ENCODE measurements at regions not wholly inside any gene's neighbourhood (a gene's known extent, or its start where the extent isn't known, plus 50 kb on each side); places are given as distances from the start of the nearest gene placed in this dataset.

DNA sequence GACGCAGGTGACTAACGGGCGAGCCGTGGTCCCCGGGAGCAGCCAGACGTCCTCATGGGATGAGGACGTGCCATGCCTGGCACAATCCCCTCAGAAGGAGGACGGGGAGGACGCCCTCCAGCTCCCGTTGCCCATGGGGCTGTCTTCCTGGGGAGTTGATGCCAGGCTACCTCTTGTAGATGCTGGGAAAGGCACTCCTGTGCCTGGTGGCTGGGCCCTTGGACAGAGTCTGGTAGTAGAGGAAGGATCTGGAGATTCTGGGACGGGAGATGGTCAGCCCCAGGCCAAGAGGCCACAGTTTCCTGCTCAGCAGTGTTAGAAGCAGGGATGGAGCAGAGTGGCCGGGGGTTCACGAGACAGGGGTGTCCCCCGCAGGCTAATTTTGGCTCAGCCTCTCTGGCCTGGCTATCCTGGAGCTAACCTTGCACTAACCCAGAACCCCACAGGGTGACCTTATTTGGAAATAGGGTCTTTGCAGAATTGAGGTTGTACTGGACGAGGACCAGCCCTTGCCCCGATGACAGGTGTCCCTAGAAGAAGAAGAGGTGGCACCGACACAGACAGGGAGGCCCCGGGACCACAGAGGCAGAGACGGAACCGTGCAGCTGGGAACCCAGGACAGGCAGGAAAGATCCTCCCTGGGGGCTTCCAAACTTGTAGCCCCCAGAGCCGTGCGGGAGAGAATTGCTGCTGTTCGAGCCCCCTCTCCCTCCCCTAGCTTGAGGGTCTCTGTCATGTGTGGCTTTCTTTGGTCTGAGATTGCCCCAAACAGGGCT is 50.1 kb upstream of the ADRA2C start:
- Mint-ChIP-seq H3K27ac (no peak overlapping the region), H3K4me1 (no peaks in the 10 kb centered on the region), H3K27me3 (peaks cover 4 to 32% (median 28%) of the 10 kb centered on the region in 3 donors), H3K36me3 (peaks cover 0 to 17% of the 10 kb centered on the region in 2 donors), H3K9me3 (peaks cover 6 to 16% (median 12%) of the 10 kb centered on the region in 7 donors), H3K4me3 (no peak overlapping the region)
- no peak for ATAC-seq (ENCODE audit: low read depth in 2 of 2)
- no peak for DNase-seq

DNA sequence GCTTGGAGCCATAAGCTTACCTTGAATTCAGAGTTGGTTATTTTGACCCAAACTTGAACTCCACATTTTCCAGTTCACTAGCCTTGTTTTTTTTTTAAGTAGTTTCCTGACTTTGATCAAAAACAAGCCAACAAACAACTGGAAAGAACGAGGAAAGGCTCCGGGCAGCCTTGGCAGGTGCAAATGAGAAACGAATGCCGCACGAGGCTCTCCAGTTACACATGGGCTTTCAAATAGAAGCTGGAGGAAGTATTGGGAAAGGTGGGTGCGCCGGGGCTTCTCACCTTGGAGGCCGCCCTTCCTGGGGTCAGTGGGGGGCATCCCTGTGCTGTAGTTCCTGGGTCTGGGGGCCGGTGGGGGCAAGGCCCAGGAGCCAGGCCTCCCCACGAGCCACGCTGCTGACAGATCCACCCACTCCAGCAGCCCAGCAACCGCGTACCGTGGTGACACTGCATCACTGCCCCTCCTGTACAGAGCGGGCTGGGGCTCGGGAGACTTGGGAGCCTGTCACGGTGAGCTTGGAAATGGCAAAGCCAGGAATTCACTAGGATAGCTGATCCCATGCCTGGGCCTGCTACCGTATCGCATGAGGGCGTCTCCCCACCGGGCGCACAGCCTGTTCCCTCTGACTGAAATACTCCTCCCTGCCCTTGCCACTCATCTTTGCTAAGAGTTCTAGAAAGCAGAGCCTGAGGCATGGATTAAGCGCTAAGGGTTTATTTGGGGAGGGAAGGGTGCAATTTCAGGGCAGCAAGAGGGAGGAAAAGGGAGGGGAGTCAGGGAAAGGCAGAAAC is 50.9 kb upstream of the ADRA2C start:
- H3K36me3 Mint-ChIP-seq: peaks cover 0 to 17% of the 10 kb centered on the region in 2 donors
- H3K4me1 Mint-ChIP-seq: no peaks in the 10 kb centered on the region
- DNase-seq: no peak
- no peak overlapping the region for H3K27ac Mint-ChIP-seq
- H3K27me3 Mint-ChIP-seq: peaks cover 4 to 25% (median 24%) of the 10 kb centered on the region in 3 donors
- peaks cover 6 to 16% (median 12%) of the 10 kb centered on the region in 7 donors for H3K9me3 Mint-ChIP-seq
- no peak for ATAC-seq (ENCODE audit: low read depth in 2 of 2)
- no peak overlapping the region for H3K4me3 Mint-ChIP-seq

DNA sequence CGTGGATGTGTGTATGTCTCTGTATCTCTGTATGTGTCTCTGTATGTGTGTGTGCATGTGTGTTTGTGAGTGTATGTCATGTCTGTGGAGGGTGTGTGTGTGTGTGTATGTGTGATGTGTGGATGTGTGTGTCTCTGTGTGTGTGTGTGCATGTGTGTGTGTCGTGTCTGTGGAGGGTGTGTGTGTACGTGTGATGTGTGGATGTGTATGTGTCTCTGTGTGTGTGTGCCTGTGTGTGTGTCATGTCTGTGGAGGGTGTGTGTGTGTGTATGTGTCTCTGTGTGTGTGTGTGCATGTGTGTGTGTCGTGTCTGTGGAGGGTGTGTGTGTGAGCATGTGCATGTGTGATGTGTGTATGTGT is 51.6 kb upstream of the ADRA2C start:
- no peak for DNase-seq
- no peak overlapping the region for H3K27ac Mint-ChIP-seq
- H3K27me3 Mint-ChIP-seq: peaks cover 4 to 21% (median 18%) of the 10 kb centered on the region in 3 donors
- H3K4me1 Mint-ChIP-seq: no peaks in the 10 kb centered on the region
- no peak overlapping the region for H3K4me3 Mint-ChIP-seq
- peaks cover 0 to 17% of the 10 kb centered on the region in 2 donors for H3K36me3 Mint-ChIP-seq
- peaks cover 6 to 16% (median 12%) of the 10 kb centered on the region in 7 donors for H3K9me3 Mint-ChIP-seq
- no peak for ATAC-seq (ENCODE audit: low read depth in 2 of 2)

DNA sequence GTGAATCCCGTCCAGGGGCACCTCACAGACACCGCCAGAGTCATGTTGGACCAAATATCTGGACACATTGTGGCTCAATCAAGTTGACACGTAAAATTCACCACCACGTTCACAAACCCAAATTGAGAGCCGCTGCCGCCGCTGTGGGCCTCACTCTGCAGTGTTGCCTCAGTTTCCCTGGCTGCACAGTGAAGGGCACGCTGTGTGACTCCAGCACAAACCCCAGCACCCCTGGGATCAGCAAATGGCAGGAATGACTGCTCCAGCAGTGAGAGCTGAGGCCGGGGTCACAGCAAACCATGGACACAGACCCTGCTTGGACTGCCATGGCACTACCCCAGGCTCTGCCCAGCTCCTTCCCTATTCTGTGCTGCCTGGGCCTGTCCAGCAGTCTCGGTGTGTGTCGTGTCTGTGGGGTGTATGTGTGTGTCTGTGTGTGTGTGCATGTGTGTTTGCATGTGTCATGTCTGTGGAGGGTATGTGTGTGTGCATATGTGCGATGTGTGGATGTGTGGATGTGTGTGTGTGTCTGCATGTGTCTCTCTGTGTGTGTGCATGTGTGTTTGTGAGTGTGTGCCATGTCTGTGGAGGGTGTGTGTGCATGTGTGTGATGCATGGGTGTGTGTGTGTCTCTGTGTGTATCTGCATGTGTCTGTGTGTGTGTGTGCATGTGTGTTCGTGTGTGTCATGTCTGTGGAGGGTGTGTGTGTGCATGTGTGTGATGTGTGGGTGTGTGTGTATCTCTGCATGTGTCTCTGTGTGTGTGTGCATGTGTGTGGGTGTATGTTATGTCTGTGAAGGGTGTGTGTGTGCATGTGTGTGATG is 52.2 kb upstream of the ADRA2C start:
- Mint-ChIP-seq H3K27ac (no peak overlapping the region), H3K4me3 (no peak overlapping the region), H3K9me3 (peaks cover 4 to 13% (median 10%) of the 10 kb centered on the region in 7 donors), H3K4me1 (no peaks in the 10 kb centered on the region), H3K27me3 (peaks cover 3 to 22% (median 19%) of the 10 kb centered on the region in 3 donors), H3K36me3 (peaks cover 0 to 13% of the 10 kb centered on the region in 2 donors)
- no peak for ATAC-seq (ENCODE audit: low read depth in 2 of 2)
- DNase-seq: no peak

DNA sequence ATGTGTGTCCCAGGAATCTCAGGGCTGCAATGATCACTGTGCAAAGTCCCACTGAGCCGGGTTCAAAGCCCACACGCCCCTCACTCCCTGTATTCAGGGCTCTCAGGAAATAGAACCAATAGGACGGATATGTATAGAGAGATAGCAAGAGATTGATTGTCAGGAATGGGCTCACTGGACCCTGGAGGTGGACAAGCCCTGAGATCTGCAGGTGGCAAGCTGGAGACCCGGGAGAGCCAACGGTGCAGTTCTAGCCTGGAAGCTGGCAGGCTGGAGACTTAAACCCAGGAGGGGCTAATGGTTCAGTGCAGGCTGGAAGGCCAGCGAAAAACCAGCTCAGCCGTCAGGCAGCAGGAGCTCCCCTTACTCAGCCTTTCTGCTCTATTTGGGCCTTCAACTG is 52.8 kb upstream of the ADRA2C start:
- DNase-seq (no peak), ATAC-seq (ENCODE audit: low read depth in 2 of 2) (no peak)
- peaks cover 0 to 6% of the 10 kb centered on the region in 2 donors for H3K36me3 Mint-ChIP-seq
- H3K4me1 Mint-ChIP-seq: no peaks in the 10 kb centered on the region
- H3K9me3 Mint-ChIP-seq: peaks cover 0 to 7% (median 5%) of the 10 kb centered on the region in 7 donors
- no peak overlapping the region for H3K27ac Mint-ChIP-seq
- peaks cover 0 to 19% (median 19%) of the 10 kb centered on the region in 3 donors for H3K27me3 Mint-ChIP-seq
- no peak overlapping the region for H3K4me3 Mint-ChIP-seq

DNA sequence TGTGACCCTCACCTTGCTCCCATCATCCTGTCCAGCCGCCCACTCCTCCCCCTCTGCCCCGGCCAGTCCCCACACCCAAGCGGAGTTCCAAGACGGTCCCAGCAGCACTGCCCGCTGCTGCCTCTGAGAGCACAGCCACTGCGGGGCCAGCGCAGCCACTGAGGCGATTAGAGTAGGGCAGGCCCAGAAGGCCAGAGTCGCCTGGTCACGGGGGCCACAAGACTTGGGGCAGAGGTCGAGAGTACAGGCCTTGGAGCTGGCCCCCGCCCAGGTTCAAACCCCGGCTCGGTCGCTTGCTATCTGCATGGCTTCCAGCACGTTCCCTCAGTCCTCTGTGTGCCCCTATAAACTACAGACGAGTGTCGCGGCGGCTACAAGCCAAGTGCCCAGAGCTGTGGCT is 53.2 kb upstream of the ADRA2C start:
- Mint-ChIP-seq H3K9me3 (peaks cover 0 to 3% (median 1%) of the 10 kb centered on the region in 7 donors), H3K4me1 (no peaks in the 10 kb centered on the region), H3K27ac (peak overlapping the region in 1 of 6 donors; percentile 60), H3K27me3 (peaks cover 0 to 17% (median 15%) of the 10 kb centered on the region in 3 donors), H3K36me3 (peaks cover 0 to 2% of the 10 kb centered on the region in 2 donors), H3K4me3 (no peak overlapping the region)
- no peak for ATAC-seq (ENCODE audit: low read depth in 2 of 2)
- no peak for DNase-seq

DNA sequence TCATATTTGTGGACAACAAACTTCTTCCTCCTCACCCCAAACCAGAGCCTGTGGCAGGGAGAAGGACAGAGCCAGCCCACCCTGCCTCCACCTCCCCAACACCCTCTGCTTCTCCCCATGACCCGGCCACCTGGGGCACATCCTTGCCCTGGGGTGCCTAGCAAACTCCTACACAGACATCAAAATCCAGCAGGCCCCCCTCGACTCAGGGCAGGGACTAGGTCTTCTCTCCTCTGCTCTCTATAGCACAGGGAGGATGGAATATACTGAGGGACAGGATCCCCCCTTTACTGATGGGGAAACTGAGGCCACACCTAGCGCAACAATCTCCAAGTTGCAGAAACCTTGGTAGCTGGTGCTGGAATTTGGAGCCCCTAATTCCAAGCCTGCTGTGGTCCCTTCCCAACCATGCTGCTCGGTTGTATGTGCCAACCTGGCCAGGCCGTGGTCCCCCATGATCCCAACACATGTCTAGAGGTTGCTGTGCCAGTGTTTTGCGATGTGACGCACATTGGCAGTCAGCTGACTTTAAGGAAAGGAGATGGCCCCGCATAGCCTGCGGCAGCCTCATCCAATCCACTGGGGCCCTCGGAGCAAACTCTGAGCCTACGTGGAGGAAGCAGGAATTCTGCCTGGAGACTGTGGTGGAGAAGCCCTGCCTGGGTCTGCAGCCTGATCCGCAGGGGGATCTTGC is 53.9 kb upstream of the ADRA2C start:
- ATAC-seq (ENCODE audit: low read depth in 2 of 2): no peak

DNA sequence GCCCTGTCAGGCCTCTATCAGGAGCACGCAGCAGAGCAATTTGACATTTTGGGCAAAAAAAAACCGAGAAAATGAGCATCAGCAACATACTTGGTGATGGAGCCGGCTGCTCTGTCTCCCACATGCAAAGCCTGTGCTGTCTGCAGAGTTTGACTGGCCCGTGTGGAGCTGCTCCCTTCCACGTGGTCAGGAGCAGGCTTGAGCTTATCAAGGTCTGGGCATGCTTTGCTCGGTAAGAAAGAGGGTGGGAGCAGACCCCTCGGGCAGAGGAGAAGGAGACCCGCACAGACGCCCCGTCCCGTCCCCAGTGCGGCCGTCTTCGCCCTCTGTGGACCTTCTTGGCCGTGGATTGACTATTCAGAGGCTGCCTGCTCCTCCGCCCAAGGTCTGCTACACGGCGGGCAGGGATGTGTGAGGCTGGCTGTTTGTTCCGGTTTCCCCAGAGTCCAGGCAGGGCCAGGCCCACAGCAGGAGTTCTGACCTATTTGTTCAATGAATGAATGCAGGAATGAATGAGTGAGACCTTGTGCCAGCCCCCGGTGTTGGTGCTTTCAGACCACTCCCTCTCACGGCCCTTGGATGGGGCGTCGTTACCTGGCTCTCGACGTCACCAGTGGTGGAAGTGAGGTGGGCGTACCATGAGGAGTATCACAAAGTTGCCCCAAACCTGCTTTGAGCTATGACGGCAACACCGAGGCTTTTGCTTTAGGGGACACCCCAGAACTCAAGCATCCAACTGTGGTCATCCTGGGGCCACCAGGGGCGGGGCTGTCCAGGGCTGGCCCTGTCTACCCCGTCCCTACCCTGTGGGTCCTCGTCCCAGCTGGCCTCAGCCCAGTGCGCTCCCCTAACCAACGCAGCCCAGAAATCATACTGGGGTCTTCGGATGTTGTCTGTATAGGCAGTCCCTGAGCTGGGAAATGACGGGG is 54.7 kb upstream of the ADRA2C start:
- no peak overlapping the region for H3K27ac Mint-ChIP-seq
- no peaks in the 10 kb centered on the region for H3K36me3 Mint-ChIP-seq
- no peaks in the 10 kb centered on the region for H3K9me3 Mint-ChIP-seq
- no peaks in the 10 kb centered on the region for H3K4me1 Mint-ChIP-seq
- ATAC-seq (ENCODE audit: low read depth in 2 of 2) (no peak), DNase-seq (no peak)
- H3K4me3 Mint-ChIP-seq: no peak overlapping the region
- peaks cover 0 to 21% (median 19%) of the 10 kb centered on the region in 3 donors for H3K27me3 Mint-ChIP-seq

More for the DNA sequence above, 53.9 kb upstream of the ADRA2C start:
- no peak overlapping the region for H3K27ac Mint-ChIP-seq
- no peak for DNase-seq
- H3K4me1 Mint-ChIP-seq: no peaks in the 10 kb centered on the region
- H3K36me3 Mint-ChIP-seq: no peaks in the 10 kb centered on the region
- peaks cover 0 to 20% (median 17%) of the 10 kb centered on the region in 3 donors for H3K27me3 Mint-ChIP-seq
- no peaks in the 10 kb centered on the region for H3K9me3 Mint-ChIP-seq
- no peak overlapping the region for H3K4me3 Mint-ChIP-seq

DNA sequence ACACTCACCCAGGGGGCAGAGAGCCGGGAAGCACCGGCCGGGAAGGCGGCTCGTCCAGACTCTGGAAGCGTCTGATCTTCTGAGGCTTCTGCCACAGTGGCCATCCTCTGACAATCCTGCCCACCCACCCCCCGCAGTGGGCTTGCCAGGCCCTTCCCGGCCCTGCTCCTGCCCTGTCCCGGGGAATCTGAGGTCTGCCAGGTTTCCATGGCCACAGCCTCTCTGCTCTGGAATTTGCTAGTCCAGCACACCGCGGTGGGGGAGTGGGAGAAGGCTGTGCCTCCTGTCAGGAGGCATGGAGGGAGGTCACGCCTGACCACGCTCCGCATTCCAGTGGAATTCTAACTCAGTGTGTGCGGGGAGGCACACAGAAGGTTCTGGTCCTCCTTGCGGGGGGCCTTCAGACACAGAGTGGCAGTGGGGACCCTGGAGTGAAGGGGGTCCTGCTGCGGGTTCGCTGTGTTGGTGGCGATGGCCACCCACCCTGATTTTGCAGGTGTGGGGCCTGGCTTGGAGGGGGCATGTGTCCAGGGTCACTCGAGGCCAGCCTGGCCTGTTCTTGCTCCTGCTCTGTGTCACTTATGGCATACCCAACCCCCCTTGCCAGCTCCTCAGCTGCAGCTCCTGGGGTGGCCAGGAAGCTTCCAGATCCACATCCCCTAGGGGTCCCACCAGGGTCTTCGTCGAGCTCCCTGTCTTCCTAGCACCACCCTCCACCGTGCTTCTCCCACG is 55.6 kb upstream of the ADRA2C start:
- Mint-ChIP-seq H3K4me3 (no peak overlapping the region), H3K36me3 (no peaks in the 10 kb centered on the region), H3K9me3 (no peaks in the 10 kb centered on the region), H3K4me1 (no peaks in the 10 kb centered on the region), H3K27me3 (peaks cover 4 to 26% (median 24%) of the 10 kb centered on the region in 3 donors), H3K27ac (no peak overlapping the region)
- ATAC-seq (ENCODE audit: low read depth in 2 of 2): no peak
- no peak for DNase-seq

DNA sequence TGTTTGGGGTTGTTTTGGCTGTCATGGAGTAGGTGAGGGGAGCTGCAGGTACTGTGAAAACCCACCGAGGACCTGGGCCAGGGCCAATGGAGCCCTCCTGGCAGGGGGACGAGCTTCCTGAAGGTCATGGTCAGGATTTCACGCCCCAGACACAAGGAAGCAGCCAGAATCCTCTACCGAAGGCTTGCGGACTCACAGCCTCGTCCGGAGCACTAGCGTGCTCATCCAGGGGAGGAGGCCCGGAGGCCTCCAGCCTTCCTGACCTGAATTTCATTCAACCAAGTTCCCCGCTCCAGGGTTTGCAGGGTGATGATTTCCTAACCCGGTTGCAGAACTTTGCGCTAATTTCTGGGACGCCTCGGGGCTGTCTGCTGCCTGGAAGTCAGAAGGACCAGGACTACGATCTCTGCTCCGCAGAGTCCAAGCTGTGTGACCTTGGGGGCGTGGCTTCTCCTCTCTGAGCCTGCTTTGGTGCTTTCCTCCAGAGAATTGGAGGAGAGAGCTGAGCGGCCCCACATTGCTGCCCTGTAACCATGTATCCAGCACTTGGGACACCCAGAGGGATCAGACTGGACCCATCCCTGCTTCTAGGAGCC is 56.2 kb upstream of the ADRA2C start:
- Mint-ChIP-seq H3K36me3 (no peaks in the 10 kb centered on the region), H3K9me3 (no peaks in the 10 kb centered on the region), H3K27ac (no peak overlapping the region), H3K27me3 (peaks cover 4 to 30% (median 27%) of the 10 kb centered on the region in 3 donors), H3K4me1 (no peaks in the 10 kb centered on the region), H3K4me3 (no peak overlapping the region)
- no peak for ATAC-seq (ENCODE audit: low read depth in 2 of 2)
- no peak for DNase-seq

DNA sequence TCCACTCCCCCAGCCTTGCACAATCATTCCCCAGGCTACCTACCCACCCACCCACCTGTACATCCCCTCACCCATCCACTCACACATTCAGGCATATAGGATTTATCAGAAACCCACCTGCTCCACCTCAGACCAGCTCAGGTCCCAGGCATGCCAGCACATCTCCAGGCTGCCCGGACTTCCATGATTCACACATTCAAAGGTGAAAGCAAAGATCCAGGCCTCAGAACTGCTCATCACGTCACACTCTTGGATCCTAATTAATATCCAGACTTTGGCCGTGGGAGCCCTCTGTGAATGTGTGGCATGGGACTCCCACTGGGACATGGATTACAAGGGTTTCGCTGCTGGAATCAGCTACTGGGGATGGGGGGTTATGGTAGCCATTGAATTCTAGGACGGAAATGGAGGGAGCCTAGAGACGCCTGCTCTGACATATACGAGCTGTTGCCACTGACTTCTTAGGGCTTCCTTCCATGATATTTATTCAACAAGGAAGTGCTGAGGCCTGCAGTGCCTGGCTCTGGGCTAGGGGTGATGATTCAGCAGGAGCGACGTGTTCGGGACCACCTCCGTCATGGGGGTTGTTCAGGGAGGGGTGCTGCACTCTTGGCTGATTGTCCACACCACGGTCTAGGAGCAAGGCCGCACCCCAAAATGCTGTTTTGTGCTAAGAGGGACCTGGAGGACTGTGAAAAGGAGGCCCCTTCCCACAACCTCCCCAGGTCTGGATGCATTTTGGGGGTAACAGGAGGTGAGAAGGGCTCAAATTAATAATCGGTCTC is 56.9 kb upstream of the ADRA2C start:
- Mint-ChIP-seq H3K27me3 (peaks cover 4 to 34% (median 31%) of the 10 kb centered on the region in 3 donors), H3K4me3 (no peak overlapping the region), H3K4me1 (no peaks in the 10 kb centered on the region), H3K9me3 (no peaks in the 10 kb centered on the region), H3K27ac (peak overlapping the region in 1 of 6 donors; percentile 67), H3K36me3 (no peaks in the 10 kb centered on the region)
- DNase-seq: no peak
- no peak for ATAC-seq (ENCODE audit: low read depth in 2 of 2)
